T1000 (cell line): ENCODE measurements at regions not wholly inside any gene's neighbourhood (a gene's known extent, or its start where the extent isn't known, plus 50 kb on each side); places are given as distances from the start of the nearest gene placed in this dataset.

Source experiments
- DNase-seq: peaks from one replicate; lab custom pipeline; 2025; ENCODE audit warnings: mixed read lengths; lab: John Stamatoyannopoulos, UW

DNA sequence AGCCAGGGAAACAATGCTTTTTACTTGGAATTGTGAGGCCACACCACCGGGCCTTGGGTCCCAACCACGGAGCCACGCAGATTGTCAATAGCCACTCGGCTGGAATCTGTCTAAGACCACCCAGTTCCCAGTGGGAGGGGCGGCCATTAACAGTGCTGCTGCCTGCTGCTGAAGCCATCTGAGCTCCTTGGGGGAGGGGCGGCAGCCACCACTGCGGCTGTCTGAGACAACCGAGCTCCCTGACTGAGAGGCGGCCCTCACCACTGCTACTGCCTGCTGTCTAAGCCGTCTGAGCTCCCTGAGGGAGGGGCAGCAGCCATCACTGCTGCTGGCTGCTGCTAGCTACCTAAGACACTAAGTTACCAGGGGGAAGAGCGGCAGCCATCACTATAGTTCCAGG lies 64.3 kb downstream of the DMRTA2 start:
- DNase-seq = no peak

DNA sequence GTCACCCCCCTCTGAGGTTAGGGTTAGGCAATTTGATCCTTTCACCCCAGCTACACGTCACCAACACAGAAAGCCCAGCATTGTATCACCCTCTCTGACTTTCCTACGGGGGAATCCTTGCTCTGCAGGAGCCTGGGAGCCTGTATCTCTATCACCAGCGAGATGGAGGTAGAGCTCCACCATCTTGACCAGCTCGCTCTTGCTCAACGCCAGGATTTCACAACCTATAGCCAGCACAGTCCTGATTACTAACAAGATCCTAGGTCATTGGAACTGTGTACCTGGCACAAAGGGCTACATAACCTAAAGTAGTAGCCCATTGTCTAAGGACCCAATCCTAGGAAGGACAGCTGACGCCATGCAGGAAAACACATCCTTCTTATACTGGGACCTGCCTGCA lies 66.1 kb downstream of the DMRTA2 start:
- no peak for DNase-seq

DNA sequence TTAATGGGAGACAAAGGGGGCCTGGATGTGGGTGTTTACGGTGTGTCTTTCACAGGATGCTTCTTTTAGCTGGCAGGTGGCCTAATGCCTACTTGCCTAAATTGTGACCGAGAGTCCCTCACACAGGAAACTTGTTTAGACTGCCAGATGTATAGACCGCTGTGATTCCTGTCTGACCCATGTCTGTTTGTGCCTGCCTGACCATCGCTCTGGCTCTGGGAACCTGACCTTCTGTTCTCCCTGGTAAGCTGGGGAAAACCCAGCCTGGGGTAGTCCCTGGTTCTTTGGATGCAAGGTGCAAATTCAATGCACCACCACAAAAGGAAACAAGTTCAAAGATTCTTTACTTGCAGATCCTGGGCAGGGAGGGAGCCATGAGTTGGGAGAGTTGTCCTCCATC lies 68.4 kb downstream of the DMRTA2 start:
- DNase-seq = no peak

DNA sequence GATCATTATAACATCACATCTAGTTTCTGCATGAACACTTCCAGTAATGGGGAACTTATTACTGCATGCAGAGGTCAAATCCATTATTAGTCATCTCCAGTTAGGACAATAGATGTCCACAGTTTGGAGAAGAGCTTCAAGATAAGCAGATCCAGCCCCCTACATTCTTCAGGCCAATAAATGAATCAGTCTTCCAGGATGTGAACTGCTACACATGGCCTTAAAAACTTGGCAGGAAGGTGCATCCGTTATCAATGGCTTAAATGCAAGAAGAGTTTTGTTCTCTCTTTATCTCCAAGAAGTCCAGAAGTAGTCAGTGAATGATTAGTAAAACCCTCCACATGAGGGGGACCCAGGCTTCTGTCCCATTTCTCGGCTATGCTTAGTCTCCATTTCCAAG lies 70.8 kb downstream of the DMRTA2 start:
- no peak for DNase-seq

DNA sequence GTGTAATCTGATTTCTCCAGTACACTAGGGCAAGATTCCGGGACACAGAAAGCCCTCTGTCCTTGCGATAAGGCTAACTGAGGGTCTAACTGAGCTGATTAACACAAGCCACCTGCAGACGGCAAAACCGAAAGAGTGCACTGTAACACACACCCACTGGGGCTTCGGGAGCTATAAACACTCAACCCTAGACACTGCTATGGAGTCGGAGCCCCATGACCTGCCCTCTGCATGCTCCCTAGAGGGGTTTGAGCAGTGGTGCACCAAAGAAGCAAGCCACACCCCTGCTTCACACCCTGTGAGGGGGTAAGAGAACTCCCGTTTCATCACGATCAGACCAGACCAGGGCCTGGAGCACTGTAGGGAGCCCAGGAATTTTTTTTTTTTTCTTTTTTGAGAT lies 72.4 kb downstream of the DMRTA2 start:
- DNase-seq = no peak

DNA sequence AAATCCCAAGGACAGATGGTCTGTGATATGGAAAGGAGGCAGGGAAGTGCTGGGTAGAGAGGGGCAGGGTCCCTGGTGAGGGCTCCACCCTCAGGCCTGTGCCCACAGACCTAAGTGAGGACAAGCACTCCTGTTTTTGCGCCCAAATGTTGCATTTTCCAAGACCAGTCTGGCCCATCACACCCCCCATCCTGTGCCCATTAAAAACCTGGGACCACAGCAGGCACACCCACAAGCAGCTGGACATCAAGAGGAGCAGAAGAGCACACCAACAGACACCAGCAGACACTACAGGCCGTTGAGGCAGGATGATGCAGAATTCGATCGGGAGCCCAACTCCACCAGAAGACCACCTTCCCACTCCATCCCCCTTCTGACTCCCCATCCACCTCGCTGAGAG lies 72.8 kb downstream of the DMRTA2 start:
- no peak for DNase-seq

DNA sequence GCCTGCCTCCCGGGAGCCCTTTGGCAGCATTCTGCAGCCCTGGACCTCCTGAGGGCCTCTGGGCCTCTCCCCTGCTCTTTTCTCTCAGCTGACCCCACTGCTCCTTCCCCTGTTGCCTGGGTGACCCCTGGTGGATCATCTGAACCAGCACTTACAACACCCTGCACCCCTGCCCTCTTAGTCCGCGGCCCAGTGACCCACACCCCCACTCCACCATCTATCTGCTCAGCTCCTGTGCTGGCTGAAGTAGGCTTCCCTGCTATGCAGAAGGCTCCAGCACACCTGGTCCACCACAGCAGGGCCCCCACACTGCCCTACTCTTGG lies 74.0 kb downstream of the DMRTA2 start:
- no peak for DNase-seq

DNA sequence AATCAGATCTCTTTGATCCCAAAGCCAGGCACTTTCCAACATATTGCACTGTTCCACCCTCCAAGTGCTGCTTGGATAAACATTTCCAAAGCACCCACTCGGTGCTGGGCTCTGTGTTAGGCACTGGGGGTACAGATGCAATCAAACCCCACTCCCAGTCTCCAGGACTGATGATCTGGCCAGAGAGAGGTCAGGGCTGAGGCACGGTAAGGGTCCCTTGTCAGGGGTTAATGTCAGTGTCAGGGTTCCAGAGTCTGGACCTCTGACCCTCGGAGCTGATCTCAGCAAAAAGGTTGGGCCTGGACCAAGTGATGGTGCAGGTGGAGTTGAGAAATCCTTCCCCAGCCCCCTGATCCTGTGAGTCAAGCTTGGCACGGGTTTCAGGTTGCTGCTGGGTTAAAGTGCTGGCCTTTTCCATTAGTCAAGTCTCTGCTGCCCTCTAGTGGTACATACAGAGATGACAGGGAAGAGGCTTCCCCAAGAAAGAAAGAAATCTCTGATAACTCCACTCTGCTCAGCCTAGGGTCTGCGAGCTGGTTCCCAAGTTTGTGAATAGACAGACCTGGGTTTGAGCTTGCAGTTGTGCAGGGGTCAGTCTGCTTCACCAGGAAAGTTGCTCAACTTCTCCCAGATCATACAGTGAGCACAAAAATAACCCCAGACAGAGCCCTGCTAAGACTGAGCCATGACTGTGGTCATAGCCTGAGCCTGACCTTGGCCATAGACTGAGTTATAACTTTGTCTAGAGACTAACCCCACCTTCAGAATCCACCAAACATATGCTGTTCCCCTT lies 74.6 kb downstream of the DMRTA2 start:
- DNase-seq = peak; percentile 60

DNA sequence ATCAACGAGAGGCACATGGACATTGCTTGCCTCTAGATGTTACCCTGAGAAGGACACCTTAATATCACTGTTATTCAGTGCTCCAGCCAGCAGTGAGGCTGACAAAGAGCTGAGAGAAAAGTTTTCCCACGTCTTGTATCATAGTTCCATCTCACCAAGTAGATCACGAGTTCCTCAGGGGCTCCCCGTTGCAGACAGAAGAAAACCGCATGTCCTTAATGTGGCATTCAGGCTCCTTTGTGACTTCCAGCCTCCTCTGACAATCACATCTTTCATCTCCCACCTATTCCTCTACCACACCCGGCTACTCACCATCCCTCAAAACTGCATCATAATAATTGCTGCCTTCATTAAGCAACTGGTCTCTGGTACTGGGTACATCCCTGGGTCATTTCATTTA lies 75.3 kb downstream of the DMRTA2 start:
- no peak for DNase-seq

DNA sequence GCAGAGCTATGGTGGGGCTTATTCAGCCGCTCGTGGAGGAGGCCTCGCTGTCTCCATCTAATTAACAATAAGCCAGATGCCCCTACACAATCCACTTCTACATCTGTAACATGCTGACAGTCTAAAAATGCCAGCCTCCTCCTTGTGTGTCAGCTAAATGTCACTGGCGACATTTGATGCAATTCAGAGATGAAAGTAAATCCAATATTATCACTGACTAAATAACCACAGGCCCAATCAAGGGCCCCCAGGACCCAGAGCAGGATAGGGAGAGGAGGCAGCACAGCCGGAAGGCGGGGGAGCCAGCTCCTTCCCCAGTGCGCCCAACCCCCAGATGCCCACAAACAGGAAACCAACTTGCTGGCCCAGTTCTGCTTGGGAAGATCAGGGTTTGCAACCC lies 76.6 kb downstream of the DMRTA2 start:
- no peak for DNase-seq

DNA sequence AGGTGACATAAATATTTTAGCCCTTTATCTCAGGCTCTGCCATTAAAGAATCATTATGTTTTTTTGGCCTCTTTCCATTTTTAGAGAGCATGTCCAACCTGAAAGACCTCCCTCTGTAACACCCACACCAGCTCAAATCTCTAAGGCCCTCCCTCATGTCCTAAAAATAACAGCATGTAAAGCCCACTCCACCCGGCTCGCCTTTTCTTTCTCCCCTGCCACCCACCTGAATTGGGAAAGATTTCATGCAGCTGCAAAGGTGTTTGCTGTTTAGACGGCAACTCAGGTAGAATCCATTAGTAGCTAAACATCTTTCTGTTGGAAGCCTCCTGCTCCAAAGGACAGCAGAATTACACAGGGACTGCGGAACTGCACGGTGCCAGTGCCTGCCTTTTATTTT lies 79.9 kb downstream of the DMRTA2 start:
- DNase-seq = no peak

DNA sequence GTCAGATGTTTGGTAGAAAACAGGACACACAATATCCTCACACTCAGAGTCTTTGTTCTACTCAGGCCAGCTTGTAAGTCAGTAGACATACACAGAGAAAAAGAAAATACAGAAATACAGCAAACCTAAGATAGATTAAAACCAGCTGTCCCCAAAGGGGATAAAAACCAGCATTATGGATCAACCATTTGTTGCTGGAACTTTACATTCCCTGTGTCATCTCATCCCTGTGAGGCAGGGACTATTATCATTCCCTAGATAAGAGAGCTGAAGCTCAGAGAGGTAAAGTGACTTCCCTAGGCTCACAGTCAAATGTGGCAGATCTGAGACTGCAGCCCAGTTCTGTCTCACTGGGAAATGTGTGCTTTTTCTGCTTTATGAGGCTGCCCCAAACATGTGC lies 80.7 kb downstream of the DMRTA2 start:
- no peak for DNase-seq

DNA sequence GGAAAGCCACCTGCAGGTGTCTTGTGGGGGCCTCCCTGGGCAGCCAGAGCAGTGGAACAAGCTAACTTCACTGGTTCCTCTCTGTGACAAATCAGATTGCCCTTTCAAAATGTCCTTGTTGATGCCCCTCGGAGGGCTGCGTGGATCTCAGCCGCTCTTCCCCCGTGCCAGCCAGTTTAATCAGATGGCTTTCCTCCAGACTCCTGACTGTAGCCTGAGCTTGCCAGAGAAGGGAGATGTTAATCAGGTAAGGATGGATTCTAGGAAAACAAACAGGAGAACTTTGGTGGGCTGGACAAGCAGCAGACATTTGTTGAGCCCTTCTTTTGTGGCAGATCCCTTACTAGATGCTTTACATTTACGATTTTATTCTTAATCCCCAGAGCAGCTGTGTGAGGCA lies 88.2 kb downstream of the DMRTA2 start:
- no peak for DNase-seq

DNA sequence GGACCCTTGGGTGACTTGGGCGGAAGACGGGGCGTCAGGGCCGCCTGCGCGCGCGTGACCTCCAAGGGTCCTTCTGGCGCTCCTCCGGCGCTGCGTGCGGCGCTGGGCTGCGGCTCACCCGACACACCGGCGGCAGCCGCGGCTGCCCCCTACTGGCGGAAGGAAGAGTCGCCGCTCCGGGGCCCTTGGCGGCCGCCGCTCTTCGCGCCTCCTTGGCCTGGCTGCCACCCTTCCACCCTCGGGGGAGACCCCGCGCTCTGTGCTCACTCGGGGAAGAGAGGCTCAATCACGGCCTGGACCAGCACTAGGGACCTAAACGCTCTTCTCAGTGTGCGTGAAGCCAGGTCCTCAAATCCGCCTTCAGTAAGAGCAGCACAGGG lies 89.7 kb downstream of the DMRTA2 start:
- DNase-seq = no peak

DNA sequence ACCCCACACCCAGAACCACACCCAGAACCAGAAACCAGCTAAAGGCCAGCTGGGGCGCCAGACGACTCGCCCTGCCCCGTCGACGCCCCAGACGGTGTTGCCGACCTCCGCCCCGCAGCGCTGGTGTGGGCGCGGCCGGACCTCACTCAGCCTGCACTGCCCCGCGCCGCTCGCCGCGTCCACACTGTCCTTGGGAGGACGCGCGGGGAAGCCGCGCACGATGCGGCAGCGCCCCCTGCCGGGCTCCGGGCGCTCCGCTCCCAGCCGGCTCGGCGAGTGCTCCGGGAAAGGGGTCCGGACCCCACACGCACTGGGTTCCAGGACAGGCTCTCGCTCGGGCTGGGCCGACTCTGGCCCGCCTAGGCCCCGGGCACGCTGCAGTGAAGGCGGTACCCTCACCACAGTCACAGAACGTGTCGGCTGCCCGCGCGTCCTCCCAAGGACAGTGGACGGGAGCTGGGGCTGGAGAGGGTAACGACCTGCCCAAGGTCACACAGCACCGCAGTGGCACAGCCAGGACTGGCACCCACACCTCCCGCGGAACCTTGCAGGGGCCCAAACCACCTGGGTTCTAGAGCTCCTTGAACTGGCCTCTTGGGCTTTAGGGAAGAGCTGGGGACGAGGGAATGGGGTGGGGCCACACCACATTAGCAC lies 90.2 kb downstream of the DMRTA2 start:
- DNase-seq = peak; percentile 5

DNA sequence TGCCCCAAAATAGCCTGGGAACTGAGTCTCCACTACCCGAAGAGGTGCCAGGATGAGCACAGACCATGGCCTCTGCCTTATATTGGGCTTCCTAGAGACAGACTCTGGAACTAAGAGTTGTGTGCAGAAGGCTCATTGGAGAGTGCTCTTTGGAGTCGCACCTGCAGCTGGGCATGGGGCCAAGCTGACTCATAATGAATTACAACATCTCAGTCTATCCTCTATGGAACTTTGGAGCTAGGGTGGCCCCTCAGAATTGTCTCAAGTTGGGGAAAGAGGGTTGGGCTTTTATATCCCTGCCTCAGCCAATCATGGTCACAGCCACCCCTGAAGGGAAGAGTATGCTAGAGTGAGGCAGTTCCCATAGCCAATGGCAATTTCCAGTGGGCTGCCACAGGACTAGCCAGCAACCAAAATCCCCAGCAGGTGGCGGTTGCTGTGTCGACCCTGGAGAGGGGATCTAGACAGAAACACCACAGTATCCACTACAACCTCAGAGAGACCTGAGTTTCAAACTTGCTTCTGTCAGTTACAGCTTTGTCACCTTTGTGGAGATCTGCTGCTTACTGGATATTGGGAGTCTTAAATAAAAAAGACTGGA lies 93.8 kb downstream of the DMRTA2 start:
- DNase-seq = no peak

DNA sequence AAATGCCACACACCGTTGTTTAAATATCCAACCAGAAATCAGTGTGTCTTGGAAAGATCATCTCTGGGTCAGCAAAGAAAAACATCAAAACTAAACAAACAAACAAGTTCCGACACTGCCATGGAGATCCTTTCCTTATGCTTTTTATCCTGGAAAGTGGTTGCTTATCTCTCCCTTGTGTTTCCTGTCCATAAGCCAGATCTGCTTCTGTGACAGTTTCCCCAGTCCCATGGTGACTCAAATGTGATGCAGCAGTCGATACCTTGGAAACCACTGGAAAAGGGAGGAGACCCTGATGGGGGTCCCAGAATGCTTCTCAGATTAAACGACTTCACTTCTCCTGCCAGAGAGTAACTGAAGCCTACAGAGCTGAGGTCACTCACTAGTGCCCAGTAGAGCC lies 94.7 kb downstream of the DMRTA2 start:
- DNase-seq = no peak

DNA sequence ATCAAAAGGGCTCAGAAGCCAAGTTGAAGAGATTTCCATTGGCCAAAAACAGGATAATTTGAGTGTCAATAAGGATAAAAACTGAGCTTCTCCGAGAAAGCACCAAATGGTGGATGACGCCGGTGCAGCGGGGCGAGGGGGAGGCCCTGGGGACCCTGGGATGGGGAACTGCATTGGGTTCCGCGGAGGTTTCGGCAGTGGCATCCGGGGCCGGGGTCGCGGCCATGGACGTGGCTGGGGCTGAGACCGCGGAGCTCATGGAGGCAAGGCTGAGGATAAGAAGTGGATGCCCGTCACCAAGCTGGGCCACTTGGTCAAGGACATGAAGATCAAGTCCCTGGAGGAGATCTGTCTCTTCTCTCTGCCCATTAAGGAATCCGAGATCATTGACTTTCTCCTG lies 97.2 kb downstream of the DMRTA2 start:
- DNase-seq = no peak

DNA sequence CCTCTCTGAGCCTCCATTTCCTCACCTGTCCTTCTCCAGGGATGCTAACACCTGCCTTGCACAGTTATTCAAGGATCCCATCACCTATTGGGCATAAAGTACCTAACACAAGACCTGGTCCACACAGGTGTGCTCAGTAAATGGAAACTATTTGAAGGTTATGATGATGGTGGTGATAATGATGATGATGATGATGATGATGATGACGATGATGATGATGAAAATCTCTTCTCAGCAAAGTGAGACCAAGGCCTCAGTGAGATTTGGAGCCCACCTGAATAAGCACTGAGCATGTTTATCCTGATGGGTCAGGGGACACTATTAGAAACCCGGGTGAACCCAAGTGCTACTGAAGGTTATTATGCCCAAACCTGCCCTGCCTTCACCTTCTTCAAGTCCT lies 100.7 kb downstream of the DMRTA2 start:
- no peak for DNase-seq

DNA sequence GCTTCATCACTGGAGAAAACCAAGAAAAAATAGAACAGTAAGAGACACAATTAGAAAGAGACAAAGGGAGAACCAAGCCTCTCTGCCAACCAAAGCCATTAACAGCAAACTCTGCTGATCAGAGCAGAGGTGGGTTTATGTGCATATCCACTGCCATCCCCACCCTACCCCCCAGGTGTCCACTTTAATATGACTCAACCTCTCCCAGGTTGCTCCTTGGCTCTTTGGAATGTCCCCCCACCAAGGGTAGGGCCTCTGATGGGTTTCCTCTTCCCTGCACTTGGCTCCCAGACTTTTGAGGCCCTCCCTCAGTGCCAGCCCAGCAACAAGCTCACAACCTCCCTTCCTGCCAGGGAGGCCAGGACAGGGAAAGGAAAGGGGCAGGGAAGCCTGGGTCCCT lies 104.8 kb downstream of the DMRTA2 start:
- no peak for DNase-seq

DNA sequence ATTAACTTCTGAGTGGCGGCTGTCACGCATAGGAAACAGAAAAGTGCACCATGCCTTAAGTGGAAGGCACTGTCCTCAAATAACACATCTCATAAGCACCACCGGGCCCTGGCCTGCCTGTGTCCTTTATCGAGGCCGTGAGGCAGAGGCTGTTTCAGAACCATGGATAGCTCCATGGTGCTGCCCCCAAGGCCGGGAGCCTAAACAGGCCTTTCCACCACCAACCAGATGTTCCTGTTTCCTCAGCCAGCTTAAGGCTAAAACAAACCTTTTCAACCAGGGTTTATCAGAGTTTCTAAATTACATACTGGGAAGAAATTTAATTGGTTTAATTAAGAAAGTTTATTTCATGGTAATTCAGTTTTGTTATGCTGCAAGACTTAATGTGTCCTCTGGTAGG lies 114.4 kb downstream of the DMRTA2 start:
- no peak for DNase-seq

DNA sequence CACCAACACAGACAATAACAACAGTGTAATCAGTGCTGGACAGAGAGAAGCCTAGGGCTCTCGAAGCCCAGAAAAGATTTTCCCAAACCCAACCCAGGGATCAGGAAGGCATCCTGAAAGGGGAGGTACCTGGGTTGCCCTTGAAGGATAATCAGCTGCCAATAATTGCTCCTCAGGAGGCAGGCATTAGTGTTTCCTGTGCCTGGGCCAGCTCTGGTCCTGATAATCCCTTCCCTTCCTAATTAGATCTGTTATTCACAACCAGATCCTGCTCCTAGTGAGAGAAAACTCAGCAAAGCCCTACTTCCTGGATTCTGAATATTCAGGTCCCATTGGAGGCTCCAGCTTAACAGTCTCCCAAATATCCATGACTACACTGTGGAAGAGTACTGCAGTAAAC lies 117.4 kb downstream of the DMRTA2 start:
- DNase-seq = no peak

DNA sequence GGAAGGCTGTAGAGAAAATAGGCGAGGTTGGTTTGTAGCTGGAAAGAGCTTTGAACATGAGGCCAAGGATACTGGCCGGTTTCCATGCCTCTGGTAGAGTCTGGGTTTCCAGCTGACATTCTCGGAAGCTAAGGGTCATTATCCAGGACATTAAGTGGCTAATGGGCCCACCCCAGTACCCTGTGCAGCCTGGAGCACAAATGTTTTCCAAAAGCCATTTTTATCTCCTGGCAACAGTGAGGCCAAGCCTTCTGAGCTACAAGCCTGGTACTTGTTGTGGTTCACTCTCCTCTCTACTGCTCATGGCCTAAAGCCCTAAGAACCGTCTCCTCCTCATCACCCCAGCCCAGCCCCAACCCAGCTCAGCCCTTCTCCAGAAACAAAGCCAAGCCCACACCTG lies 122.9 kb downstream of the DMRTA2 start:
- no peak for DNase-seq

DNA sequence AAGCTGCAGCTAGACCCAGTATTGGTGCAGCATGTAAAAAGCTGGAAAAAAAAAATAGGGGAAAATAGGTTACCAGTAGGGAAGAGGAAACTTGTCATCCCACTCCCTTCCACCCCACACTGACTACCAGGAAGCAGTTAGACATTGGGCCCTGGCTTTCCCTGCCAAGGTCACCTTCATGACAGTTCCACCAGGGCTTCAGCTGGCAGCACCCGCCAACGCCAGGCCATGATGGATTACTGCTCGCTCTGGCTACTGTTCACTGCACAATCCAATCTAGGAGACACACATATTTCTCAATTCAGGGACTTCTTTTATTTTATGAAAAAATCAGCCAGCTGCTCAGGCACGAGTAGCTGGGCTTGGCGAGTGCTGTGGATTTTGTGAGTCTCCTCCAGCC lies 127.7 kb downstream of the DMRTA2 start:
- DNase-seq = no peak
